WTC11 (cell line): ENCODE measurements at regions not wholly inside any gene's neighbourhood (a gene's known extent, or its start where the extent isn't known, plus 50 kb on each side); places are given as distances from the start of the nearest gene placed in this dataset.

Experiments
- ATAC-seq: fragments of 200-7000 bp; cut with Tn5 transposase; 2 replicates; pipeline ENCODE4 v1.10.0; 2021; ENCODE audit warnings: mild to moderate bottlenecking, moderate library complexity
- CTCF ChIA-PET: fragments of 300-600 bp; sonication (Branson Sonifier 250); formaldehyde crosslinking; loops from one replicate; lab custom pipeline; 2021; ENCODE audit warnings: antibody characterized with exemption; lab: Charles Lee
- POLR2A ChIA-PET: fragments of 350-600 bp; sonication (Branson Sonifier 250); formaldehyde crosslinking; loops from one replicate; lab custom pipeline; 2021; ENCODE audit warnings: antibody characterized with exemption; lab: Charles Lee
- DNase-seq: peaks from one replicate; pipeline ENCODE4 v3.0.0; 2021; ENCODE audit warnings: low spot score
- H3K27ac Mint-ChIP-seq: 2 replicates; pipeline ENCODE4 v1.8.0; 2021; ENCODE audit warnings: mixed read lengths
- H3K27me3 Mint-ChIP-seq: 2 replicates; pipeline ENCODE4 v1.8.0; 2021; ENCODE audit warnings: low read depth, mild to moderate bottlenecking, moderate library complexity, mixed read lengths
- H3K36me3 Mint-ChIP-seq: 2 replicates; pipeline ENCODE4 v1.8.0; 2021; ENCODE audit warnings: mixed read lengths
- H3K4me1 Mint-ChIP-seq: 2 replicates; pipeline ENCODE4 v1.8.0; 2022; ENCODE audit warnings: mixed read lengths
- H3K4me3 Mint-ChIP-seq: 2 replicates; pipeline ENCODE4 v1.8.0; 2021; ENCODE audit warnings: mild to moderate bottlenecking, moderate library complexity, mixed read lengths
- H3K9me3 Mint-ChIP-seq: 2 replicates; pipeline ENCODE4 v1.8.0; 2021; ENCODE audit warnings: mixed read lengths
- ELF4 ChIP-seq: sonication (generic); formaldehyde crosslinking; IDR thresholded peaks from 2 replicates; pipeline ENCODE4 v1.8.1; 2022; ENCODE audit warnings: low read depth, mild to moderate bottlenecking, moderate library complexity, missing genetic modification reagents
- ETV6 ChIP-seq: sonication (generic); formaldehyde crosslinking; IDR thresholded peaks from 2 replicates; pipeline ENCODE4 v1.8.1; 2022; ENCODE audit warnings: mild to moderate bottlenecking, missing genetic modification reagents
- KAT7 ChIP-seq: sonication (generic); formaldehyde crosslinking; IDR thresholded peaks from 2 replicates; pipeline ENCODE4 v1.8.1; 2023; ENCODE audit warnings: missing genetic modification reagents, mild to moderate bottlenecking, borderline replicate concordance
- NR1H2 ChIP-seq: sonication (generic); formaldehyde crosslinking; IDR thresholded peaks from 2 replicates; pipeline ENCODE4 v1.9.0; 2021; ENCODE audit warnings: mild to moderate bottlenecking, moderate library complexity, missing genetic modification reagents
- OVOL2 ChIP-seq: fragments of 250-450 bp; sonication (Bioruptor Pico); IDR thresholded peaks from 2 replicates; pipeline ENCODE4 v1.9.0; 2021; ENCODE audit warnings: mild to moderate bottlenecking, borderline replicate concordance
- SP1 ChIP-seq: sonication (generic); formaldehyde crosslinking; conservative IDR thresholded peaks from 2 replicates; pipeline ENCODE4 v1.8.1; 2022; ENCODE audit warnings: missing genetic modification reagents
- ZBTB21 ChIP-seq: sonication (generic); formaldehyde crosslinking; IDR thresholded peaks from 2 replicates; pipeline ENCODE4 v1.8.1; 2023; ENCODE audit warnings: mild to moderate bottlenecking, missing genetic modification reagents, borderline replicate concordance
- ZNF416 ChIP-seq: fragments of 250-450 bp; sonication (Bioruptor Pico); IDR thresholded peaks from 2 replicates; pipeline ENCODE4 v1.9.0; 2021; ENCODE audit warnings: mild to moderate bottlenecking, inconsistent platforms
- TF ChIP-seq, protein P1 (sequence below): fragments of 250-450 bp; sonication (Bioruptor Pico); conservative IDR thresholded peaks from 2 replicates; pipeline ENCODE4 v1.9.0; 2021; ENCODE audit warnings: mild to moderate bottlenecking
- TF ChIP-seq, protein P2 (sequence below): sonication (generic); formaldehyde crosslinking; IDR thresholded peaks from 2 replicates; pipeline ENCODE4 v1.8.1; 2022; ENCODE audit warnings: mild to moderate bottlenecking, missing genetic modification reagents, moderate library complexity, borderline replicate concordance
- TF ChIP-seq, protein P3 (sequence below): sonication (generic); formaldehyde crosslinking; IDR thresholded peaks from 2 replicates; pipeline ENCODE4 v1.8.0; 2022; ENCODE audit warnings: mild to moderate bottlenecking, missing genetic modification reagents
- TF ChIP-seq, protein P4 (sequence below): sonication (generic); formaldehyde crosslinking; conservative IDR thresholded peaks from 2 replicates; pipeline ENCODE4 v1.8.1; 2022; ENCODE audit warnings: mild to moderate bottlenecking, missing genetic modification reagents
- TF ChIP-seq, protein P5 (sequence below): fragments of 250-450 bp; sonication (Bioruptor Pico); IDR thresholded peaks from 2 replicates; pipeline ENCODE4 v1.9.0; 2021; ENCODE audit warnings: mild to moderate bottlenecking, borderline replicate concordance
- TF ChIP-seq, protein P6 (sequence below): sonication (generic); formaldehyde crosslinking; IDR thresholded peaks from 2 replicates; pipeline ENCODE4 v1.8.1; 2022; ENCODE audit warnings: low read depth, missing genetic modification reagents, borderline replicate concordance
- TF ChIP-seq, protein P7 (sequence below): sonication (generic); formaldehyde crosslinking; IDR thresholded peaks from 2 replicates; pipeline ENCODE4 v1.8.1; 2023; ENCODE audit warnings: mild to moderate bottlenecking, missing genetic modification reagents, borderline replicate concordance
- TF ChIP-seq, protein P8 (sequence below): sonication (generic); formaldehyde crosslinking; IDR thresholded peaks from 2 replicates; pipeline ENCODE4 v1.8.0; 2023; ENCODE audit warnings: missing genetic modification reagents

DNA sequence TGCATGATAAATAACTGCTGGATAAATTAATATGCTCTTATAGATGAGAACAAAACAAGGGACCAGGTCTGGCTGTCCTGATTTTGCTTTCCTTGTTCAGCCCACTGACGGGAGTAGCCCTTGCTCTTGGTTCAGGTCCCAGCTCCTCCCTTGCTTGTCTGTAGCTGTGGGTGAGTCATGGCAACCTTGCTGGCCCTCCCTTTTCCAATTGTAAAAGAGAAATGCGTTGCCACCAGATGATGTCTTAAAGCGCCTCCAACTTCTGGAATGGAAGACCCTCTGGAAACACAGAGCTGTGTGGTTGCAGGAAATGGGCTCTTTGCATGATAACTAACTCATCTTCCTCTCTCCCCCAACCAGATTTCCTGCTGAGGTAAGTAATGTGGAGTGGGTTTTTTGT lies 171.4 kb downstream of the AASDH start:
- peak; percentile 78 for ATAC-seq
- H3K9me3 Mint-ChIP-seq = peaks cover 29% of the 10 kb centered on the region
- TF ChIP-seq OVOL2 (CRISPR knock-in tag) (no peak), KAT7 (no peak), ETV6 (CRISPR knock-in tag) (0 out of 2 replicates have a peak, but pooled peaks have one; percentile 28)
- TF ChIP-seq, protein P1, sequence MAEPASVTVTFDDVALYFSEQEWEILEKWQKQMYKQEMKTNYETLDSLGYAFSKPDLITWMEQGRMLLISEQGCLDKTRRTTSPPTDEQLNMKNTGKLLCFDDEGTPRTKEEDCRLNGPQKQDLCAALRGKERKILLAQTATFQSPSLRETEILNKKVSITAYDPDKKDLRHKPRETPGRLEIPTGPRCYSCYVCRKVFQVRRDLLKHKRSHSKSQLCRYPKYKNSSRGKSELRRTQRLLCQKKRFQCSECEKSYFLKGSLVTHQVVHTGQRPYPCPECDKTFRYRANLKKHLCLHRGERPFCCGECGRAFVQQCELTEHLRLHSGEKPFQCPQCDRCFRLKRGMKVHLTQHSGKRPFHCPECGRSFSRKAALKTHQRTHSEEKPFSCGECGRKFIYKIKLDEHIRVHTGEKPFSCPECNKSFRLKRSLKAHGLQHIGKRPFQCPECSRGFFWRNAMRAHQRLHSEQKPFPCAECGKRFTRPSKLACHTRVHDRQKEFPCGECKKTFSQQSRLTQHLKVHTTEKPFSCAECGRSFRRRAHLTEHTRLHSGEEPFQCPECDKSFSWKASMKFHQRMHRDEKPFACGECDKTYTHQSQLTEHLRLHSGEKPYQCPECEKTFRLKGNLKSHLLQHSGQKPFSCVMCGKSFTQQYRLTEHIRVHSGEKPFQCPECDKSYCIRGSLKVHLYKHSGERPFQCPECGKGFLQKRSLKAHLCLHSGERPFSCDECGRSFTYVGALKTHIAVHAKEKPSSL (CRISPR knock-in tag) = no peak
- TF ChIP-seq, protein P2, sequence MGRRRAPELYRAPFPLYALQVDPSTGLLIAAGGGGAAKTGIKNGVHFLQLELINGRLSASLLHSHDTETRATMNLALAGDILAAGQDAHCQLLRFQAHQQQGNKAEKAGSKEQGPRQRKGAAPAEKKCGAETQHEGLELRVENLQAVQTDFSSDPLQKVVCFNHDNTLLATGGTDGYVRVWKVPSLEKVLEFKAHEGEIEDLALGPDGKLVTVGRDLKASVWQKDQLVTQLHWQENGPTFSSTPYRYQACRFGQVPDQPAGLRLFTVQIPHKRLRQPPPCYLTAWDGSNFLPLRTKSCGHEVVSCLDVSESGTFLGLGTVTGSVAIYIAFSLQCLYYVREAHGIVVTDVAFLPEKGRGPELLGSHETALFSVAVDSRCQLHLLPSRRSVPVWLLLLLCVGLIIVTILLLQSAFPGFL = no peak
- TF ChIP-seq, protein P3, sequence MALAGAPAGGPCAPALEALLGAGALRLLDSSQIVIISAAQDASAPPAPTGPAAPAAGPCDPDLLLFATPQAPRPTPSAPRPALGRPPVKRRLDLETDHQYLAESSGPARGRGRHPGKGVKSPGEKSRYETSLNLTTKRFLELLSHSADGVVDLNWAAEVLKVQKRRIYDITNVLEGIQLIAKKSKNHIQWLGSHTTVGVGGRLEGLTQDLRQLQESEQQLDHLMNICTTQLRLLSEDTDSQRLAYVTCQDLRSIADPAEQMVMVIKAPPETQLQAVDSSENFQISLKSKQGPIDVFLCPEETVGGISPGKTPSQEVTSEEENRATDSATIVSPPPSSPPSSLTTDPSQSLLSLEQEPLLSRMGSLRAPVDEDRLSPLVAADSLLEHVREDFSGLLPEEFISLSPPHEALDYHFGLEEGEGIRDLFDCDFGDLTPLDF (CRISPR knock-in tag) = no peak
- TF ChIP-seq, protein P4, sequence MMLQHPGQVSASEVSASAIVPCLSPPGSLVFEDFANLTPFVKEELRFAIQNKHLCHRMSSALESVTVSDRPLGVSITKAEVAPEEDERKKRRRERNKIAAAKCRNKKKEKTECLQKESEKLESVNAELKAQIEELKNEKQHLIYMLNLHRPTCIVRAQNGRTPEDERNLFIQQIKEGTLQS (CRISPR knock-in tag) = no peak
- TF ChIP-seq, all 79 proteins: peak for 1
- POLR2A ChIA-PET = no interaction called here
- Mint-ChIP-seq H3K4me3 (no peak overlapping the region), H3K4me1 (peaks cover 47% of the 10 kb centered on the region), H3K27me3 (peaks cover 34% of the 10 kb centered on the region), H3K36me3 (peaks cover 37% of the 10 kb centered on the region), H3K27ac (no peak overlapping the region)
- CTCF ChIA-PET = no interaction called here
- DNase-seq = no peak

DNA sequence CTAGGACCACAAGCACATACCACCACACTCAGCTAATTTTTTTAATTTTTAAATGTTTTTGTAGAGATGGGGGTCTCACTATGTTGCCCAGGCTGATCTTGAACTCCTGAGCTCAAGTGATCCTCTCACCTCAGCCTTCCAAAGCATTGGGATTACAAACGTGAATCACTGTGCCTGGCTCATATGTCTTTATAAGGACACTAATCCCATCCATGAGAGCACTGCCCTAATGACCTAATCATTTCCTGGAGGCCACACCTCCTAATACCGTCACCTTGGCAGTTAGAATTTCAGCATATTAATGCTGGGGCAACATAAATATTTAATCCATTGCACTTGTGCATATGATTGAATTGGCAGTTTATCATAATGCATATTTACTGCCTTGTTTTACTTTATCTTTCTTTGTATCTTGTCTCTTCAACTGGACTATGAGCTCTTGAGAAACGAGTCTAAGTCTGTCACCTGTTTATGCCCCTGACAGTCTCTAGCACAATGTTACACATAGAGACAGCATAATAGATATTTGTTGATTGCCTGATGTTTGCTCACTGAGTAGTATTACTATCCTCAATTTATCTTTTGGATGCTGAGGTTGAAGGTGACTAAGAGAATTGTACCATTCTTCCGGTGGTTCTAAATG lies 172.0 kb downstream of the AASDH start:
- POLR2A ChIA-PET = no interaction called here
- H3K27ac Mint-ChIP-seq = no peak overlapping the region
- TF ChIP-seq SP1 (CRISPR knock-in tag) = no peak
- TF ChIP-seq, protein P5, sequence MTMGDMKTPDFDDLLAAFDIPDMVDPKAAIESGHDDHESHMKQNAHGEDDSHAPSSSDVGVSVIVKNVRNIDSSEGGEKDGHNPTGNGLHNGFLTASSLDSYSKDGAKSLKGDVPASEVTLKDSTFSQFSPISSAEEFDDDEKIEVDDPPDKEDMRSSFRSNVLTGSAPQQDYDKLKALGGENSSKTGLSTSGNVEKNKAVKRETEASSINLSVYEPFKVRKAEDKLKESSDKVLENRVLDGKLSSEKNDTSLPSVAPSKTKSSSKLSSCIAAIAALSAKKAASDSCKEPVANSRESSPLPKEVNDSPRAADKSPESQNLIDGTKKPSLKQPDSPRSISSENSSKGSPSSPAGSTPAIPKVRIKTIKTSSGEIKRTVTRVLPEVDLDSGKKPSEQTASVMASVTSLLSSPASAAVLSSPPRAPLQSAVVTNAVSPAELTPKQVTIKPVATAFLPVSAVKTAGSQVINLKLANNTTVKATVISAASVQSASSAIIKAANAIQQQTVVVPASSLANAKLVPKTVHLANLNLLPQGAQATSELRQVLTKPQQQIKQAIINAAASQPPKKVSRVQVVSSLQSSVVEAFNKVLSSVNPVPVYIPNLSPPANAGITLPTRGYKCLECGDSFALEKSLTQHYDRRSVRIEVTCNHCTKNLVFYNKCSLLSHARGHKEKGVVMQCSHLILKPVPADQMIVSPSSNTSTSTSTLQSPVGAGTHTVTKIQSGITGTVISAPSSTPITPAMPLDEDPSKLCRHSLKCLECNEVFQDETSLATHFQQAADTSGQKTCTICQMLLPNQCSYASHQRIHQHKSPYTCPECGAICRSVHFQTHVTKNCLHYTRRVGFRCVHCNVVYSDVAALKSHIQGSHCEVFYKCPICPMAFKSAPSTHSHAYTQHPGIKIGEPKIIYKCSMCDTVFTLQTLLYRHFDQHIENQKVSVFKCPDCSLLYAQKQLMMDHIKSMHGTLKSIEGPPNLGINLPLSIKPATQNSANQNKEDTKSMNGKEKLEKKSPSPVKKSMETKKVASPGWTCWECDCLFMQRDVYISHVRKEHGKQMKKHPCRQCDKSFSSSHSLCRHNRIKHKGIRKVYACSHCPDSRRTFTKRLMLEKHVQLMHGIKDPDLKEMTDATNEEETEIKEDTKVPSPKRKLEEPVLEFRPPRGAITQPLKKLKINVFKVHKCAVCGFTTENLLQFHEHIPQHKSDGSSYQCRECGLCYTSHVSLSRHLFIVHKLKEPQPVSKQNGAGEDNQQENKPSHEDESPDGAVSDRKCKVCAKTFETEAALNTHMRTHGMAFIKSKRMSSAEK = no peak
- TF ChIP-seq, all 79 proteins: peak for 0
- H3K36me3 Mint-ChIP-seq = peaks cover 40% of the 10 kb centered on the region
- H3K4me1 Mint-ChIP-seq = peaks cover 48% of the 10 kb centered on the region
- peaks cover 29% of the 10 kb centered on the region for H3K9me3 Mint-ChIP-seq
- DNase-seq (no peak), ATAC-seq (no peak)
- no peak overlapping the region for H3K4me3 Mint-ChIP-seq
- CTCF ChIA-PET = no interaction called here
- peaks cover 41% of the 10 kb centered on the region for H3K27me3 Mint-ChIP-seq

DNA sequence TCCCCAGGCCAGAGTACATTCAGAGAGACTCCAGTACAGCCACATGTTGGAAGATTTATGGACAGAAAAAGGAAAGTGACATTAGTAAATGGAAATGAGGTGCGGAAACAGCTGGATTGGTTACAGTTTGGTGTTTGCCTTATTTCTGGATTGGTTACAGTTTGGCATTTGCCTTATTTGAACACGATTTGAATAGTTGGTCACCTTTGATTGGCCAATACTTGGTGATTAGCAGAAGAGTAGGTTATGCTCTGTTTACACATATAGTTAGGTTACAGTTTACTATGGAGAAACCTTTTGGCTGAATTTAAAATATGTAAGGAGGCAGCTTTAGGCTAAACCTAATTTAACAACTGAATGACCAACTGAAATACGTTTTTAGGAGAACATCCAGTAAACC lies 173.7 kb downstream of the AASDH start:
- no peak for ATAC-seq
- H3K9me3 Mint-ChIP-seq = peaks cover 23% of the 10 kb centered on the region

More for the DNA sequence above, 173.7 kb downstream of the AASDH start:
- Mint-ChIP-seq H3K4me1 (peaks cover 46% of the 10 kb centered on the region), H3K4me3 (no peak overlapping the region), H3K36me3 (peaks cover 29% of the 10 kb centered on the region), H3K27ac (no peak overlapping the region), H3K27me3 (peaks cover 53% of the 10 kb centered on the region)
- no peak for DNase-seq
- ChIA-PET POLR2A (no interaction called here), CTCF (no interaction called here)
- TF ChIP-seq, protein P6, sequence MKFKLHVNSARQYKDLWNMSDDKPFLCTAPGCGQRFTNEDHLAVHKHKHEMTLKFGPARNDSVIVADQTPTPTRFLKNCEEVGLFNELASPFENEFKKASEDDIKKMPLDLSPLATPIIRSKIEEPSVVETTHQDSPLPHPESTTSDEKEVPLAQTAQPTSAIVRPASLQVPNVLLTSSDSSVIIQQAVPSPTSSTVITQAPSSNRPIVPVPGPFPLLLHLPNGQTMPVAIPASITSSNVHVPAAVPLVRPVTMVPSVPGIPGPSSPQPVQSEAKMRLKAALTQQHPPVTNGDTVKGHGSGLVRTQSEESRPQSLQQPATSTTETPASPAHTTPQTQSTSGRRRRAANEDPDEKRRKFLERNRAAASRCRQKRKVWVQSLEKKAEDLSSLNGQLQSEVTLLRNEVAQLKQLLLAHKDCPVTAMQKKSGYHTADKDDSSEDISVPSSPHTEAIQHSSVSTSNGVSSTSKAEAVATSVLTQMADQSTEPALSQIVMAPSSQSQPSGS (CRISPR knock-in tag) = no peak
- TF ChIP-seq ELF4 (CRISPR knock-in tag) (no peak), ZBTB21 (CRISPR knock-in tag) (no peak), NR1H2 (CRISPR knock-in tag) (no peak), ZNF416 (CRISPR knock-in tag) (no peak)
- TF ChIP-seq, protein P7, sequence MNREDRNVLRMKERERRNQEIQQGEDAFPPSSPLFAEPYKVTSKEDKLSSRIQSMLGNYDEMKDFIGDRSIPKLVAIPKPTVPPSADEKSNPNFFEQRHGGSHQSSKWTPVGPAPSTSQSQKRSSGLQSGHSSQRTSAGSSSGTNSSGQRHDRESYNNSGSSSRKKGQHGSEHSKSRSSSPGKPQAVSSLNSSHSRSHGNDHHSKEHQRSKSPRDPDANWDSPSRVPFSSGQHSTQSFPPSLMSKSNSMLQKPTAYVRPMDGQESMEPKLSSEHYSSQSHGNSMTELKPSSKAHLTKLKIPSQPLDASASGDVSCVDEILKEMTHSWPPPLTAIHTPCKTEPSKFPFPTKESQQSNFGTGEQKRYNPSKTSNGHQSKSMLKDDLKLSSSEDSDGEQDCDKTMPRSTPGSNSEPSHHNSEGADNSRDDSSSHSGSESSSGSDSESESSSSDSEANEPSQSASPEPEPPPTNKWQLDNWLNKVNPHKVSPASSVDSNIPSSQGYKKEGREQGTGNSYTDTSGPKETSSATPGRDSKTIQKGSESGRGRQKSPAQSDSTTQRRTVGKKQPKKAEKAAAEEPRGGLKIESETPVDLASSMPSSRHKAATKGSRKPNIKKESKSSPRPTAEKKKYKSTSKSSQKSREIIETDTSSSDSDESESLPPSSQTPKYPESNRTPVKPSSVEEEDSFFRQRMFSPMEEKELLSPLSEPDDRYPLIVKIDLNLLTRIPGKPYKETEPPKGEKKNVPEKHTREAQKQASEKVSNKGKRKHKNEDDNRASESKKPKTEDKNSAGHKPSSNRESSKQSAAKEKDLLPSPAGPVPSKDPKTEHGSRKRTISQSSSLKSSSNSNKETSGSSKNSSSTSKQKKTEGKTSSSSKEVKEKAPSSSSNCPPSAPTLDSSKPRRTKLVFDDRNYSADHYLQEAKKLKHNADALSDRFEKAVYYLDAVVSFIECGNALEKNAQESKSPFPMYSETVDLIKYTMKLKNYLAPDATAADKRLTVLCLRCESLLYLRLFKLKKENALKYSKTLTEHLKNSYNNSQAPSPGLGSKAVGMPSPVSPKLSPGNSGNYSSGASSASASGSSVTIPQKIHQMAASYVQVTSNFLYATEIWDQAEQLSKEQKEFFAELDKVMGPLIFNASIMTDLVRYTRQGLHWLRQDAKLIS (CRISPR knock-in tag) = no peak
- TF ChIP-seq, protein P8, sequence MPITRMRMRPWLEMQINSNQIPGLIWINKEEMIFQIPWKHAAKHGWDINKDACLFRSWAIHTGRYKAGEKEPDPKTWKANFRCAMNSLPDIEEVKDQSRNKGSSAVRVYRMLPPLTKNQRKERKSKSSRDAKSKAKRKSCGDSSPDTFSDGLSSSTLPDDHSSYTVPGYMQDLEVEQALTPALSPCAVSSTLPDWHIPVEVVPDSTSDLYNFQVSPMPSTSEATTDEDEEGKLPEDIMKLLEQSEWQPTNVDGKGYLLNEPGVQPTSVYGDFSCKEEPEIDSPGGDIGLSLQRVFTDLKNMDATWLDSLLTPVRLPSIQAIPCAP (CRISPR knock-in tag) = no peak
